Caco-2 (cell line): ENCODE measurements at regions not wholly inside any gene's neighbourhood (a gene's known extent, or its start where the extent isn't known, plus 50 kb on each side); places are given as distances from the start of the nearest gene placed in this dataset.

Experiments
- BruUV-seq: library from RNA; stranded (reverse); fragments of 400-500 nt; replicated peaks from 2 replicates; lab custom pipeline; 2021; lab: Mats Ljungman, UMichigan
- CTCF ChIA-PET: fragments of 300-600 bp; sonication (Branson Sonifier 250); formaldehyde crosslinking; loops from one replicate; lab custom pipeline; 2022; ENCODE audit warnings: antibody characterized with exemption; lab: Charles Lee
- POLR2A ChIA-PET: fragments of 300-600 bp; sonication (Branson Sonifier 250); formaldehyde crosslinking; loops from one replicate; lab custom pipeline; 2022; ENCODE audit warnings: antibody characterized with exemption; lab: Charles Lee
- DNase-seq, 2 experiments: peaks; one replicate each; pipeline versions ENCODE4 v3.0.0 to v3.0.0-alpha.2; 2020 to 2022
- H3K27me3 ChIP-seq: replicated peaks from 2 replicates; pipeline ENCODE4 v1.6.0; 2011; ENCODE audit warnings: low read length; ENCODE audit not compliant: control insufficient read depth, insufficient read depth
- H3K36me3 ChIP-seq: 2 replicates; pipeline ENCODE4 v1.5.1; 2011; ENCODE audit warnings: low read length; ENCODE audit not compliant: control insufficient read depth, insufficient read depth
- H3K4me1 ChIP-seq: fragments of 250-450 bp; sonication (Bioruptor Pico); 2 replicates; pipeline ENCODE4 v1.5.1; 2020; ENCODE audit warnings: mild to moderate bottlenecking
- H3K4me3 ChIP-seq: 2 replicates; pipeline ENCODE4 v1.5.1; 2011; ENCODE audit warnings: low read depth, mild to moderate bottlenecking, control low read depth, low read length
- H3K9me3 ChIP-seq: fragments of 250-450 bp; sonication (Bioruptor Pico); 2 replicates; pipeline ENCODE4 v1.5.1; 2020; ENCODE audit warnings: mild to moderate bottlenecking, moderate library complexity
- H3K27ac Mint-ChIP-seq: one replicate; pipeline ENCODE4 v1.8.0; 2022; ENCODE audit warnings: mixed read lengths; ENCODE audit not compliant: unreplicated experiment
- H3K27me3 Mint-ChIP-seq: one replicate; pipeline ENCODE4 v1.8.0; 2022; ENCODE audit warnings: mixed read lengths; ENCODE audit not compliant: insufficient read depth, unreplicated experiment
- H3K36me3 Mint-ChIP-seq: one replicate; pipeline ENCODE4 v1.8.0; 2022; ENCODE audit warnings: mild to moderate bottlenecking, mixed read lengths; ENCODE audit not compliant: insufficient read depth, unreplicated experiment
- H3K4me1 Mint-ChIP-seq: one replicate; pipeline ENCODE4 v1.8.0; 2022; ENCODE audit warnings: low read depth, mixed read lengths; ENCODE audit not compliant: unreplicated experiment
- H3K4me3 Mint-ChIP-seq: one replicate; pipeline ENCODE4 v1.8.0; 2022; ENCODE audit warnings: mild to moderate bottlenecking, moderate library complexity, mixed read lengths; ENCODE audit not compliant: unreplicated experiment
- H3K9me3 Mint-ChIP-seq: one replicate; pipeline ENCODE4 v1.8.0; 2022; ENCODE audit warnings: mixed read lengths; ENCODE audit not compliant: unreplicated experiment
- intact Hi-C: fragments of 100-400 bp; cut with micrococcal nuclease; formaldehyde crosslinking; loops from one replicate; pipeline ENCODE4 v1.10.0; 2022; ENCODE audit not compliant: unreplicated experiment
- TF ChIP-seq, protein P1 (sequence below), 2 experiments: fragments of 200-600 bp in 1 of 2; IDR thresholded peaks; 1 replicate in 1 of 2; 2 replicates in 1 of 2; pipeline versions ENCODE4 v1.5.1 to v1.8.0; 2011 to 2022; ENCODE audit warnings: antibody characterized with exemption in 1 of 2, control low read depth in 1 of 2, inconsistent platforms in 1 of 2, low read depth in 1 of 2, low read length in 1 of 2, mild to moderate bottlenecking in 1 of 2, moderate library complexity in 1 of 2; ENCODE audit not compliant: insufficient read depth in 1 of 2, severe bottlenecking in 1 of 2, unreplicated experiment in 1 of 2

DNA sequence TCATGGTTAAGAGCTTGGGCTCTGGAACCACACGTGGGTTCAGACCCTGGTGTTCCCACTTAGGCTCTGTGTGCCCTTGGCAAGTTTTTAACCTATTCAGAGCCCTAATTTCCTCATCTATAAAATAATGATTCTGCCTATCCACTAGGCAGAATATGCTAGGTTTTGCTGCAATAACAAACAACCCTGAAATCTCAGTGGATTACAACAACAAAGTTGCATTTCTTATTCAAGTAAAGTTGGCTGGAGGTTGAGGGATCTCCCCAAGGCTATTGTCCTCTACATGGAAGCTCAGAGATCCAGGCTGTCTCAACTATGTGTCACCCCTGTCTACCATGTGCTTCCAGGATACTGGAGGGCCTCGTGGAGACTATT, 275.4 kb upstream of the SIX2 start:
- no peaks in the 10 kb centered on the region for H3K27me3 ChIP-seq
- DNase-seq, result no peak
- no peaks in the 10 kb centered on the region for H3K27me3 Mint-ChIP-seq
- no peaks in the 10 kb centered on the region for H3K9me3 Mint-ChIP-seq
- intact Hi-C loops, result no loop called here
- H3K4me3 ChIP-seq, result no peak overlapping the region
- ChIA-PET POLR2A (no interaction called here), CTCF (no interaction called here)
- H3K9me3 ChIP-seq, result no peaks in the 10 kb centered on the region
- H3K4me1 Mint-ChIP-seq, result peaks cover 6% of the 10 kb centered on the region
- TF ChIP-seq, protein P1, sequence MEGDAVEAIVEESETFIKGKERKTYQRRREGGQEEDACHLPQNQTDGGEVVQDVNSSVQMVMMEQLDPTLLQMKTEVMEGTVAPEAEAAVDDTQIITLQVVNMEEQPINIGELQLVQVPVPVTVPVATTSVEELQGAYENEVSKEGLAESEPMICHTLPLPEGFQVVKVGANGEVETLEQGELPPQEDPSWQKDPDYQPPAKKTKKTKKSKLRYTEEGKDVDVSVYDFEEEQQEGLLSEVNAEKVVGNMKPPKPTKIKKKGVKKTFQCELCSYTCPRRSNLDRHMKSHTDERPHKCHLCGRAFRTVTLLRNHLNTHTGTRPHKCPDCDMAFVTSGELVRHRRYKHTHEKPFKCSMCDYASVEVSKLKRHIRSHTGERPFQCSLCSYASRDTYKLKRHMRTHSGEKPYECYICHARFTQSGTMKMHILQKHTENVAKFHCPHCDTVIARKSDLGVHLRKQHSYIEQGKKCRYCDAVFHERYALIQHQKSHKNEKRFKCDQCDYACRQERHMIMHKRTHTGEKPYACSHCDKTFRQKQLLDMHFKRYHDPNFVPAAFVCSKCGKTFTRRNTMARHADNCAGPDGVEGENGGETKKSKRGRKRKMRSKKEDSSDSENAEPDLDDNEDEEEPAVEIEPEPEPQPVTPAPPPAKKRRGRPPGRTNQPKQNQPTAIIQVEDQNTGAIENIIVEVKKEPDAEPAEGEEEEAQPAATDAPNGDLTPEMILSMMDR (IDR thresholded peaks at IDR 0.05; ENCODE audit: insufficient read depth in 1 of 2, low read depth in 1 of 2, low read length in 1 of 2, severe bottlenecking in 1 of 2, unreplicated experiment in 1 of 2), result no peak
- no peak overlapping the region for H3K4me3 Mint-ChIP-seq
- no peaks in the 10 kb centered on the region for H3K36me3 ChIP-seq
- H3K4me1 ChIP-seq, result peaks cover 4% of the 10 kb centered on the region; the same call in 1 of the 2 replicates
- no peaks in the 10 kb centered on the region for H3K36me3 Mint-ChIP-seq
- H3K27ac Mint-ChIP-seq, result no peak overlapping the region
- no TSS peak for BruUV-seq

DNA sequence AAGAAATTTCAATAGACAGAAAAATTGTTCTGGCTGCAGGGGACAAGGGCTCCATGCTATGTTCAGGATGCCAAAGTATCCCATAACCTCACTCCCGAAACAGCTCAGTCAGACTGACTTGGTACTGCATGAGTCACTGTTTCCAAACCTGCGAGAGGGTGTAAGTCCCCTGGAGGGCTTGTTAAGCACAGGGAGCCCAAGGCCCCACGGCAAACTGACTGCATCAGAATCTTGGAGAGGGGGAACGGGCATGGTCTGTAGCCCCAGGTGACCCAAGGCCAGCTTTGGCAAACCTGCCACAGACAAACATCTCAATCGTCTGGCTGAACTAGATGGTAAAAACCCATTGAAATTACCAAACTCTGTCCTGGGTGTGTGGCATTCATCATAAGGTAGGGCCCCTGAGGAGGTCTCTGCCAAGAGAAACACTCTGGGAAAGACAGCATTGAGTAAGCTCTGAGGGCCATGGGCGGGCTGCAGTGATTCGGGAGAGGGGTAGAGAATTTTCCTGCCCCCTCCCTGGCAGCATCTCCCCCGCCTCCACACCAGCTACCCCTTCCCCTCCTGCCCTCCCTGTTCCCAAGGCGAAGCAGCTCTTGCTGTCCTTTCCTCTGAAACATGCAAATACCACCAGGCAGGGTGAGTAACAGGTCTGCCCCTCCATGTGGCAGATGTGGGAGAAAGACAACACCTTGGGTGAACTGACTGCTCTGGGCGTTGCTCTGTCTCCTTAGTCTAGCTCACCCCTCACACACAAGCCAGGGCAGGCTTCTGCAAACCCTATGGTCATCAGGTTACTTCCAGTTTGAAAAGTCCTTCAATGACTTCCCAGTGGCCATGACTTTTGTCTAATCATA, 274.7 kb upstream of the SIX2 start:
- H3K36me3 ChIP-seq, result no peaks in the 10 kb centered on the region
- intact Hi-C loops, result no loop called here
- BruUV-seq, result no TSS peak
- Mint-ChIP-seq H3K4me3 (no peak overlapping the region), H3K27ac (no peak overlapping the region), H3K9me3 (no peaks in the 10 kb centered on the region), H3K36me3 (no peaks in the 10 kb centered on the region), H3K4me1 (peaks cover 6% of the 10 kb centered on the region), H3K27me3 (no peaks in the 10 kb centered on the region)
- DNase-seq, result no peak
- ChIA-PET POLR2A (no interaction called here), CTCF (no interaction called here)
- H3K27me3 ChIP-seq, result no peaks in the 10 kb centered on the region
- TF ChIP-seq, protein P1 (IDR thresholded peaks at IDR 0.05; ENCODE audit: insufficient read depth in 1 of 2, low read depth in 1 of 2, low read length in 1 of 2, severe bottlenecking in 1 of 2, unreplicated experiment in 1 of 2), result no peak
- H3K4me3 ChIP-seq, result no peak overlapping the region
- H3K9me3 ChIP-seq, result no peaks in the 10 kb centered on the region
- peaks cover 4% of the 10 kb centered on the region; the same call in 1 of the 2 replicates for H3K4me1 ChIP-seq

DNA sequence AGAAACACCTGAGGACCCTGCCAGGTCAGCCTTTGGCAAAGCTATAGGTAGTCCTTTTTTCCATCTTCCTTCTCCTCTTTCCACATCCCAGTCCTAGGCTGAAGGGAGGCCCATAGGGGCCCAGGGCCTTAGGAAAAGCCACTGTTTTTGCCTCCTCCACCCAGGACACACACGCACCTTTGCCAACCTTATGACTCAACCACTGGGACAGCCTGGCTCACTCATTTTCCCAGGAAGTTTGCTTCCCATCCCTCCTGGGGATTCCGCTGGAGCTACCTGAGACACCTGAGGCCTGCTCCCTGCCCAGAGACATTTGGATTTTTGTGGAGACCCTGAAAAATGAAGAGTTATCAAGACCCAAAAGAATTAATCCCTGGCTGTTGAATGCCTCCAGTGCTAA, 273.4 kb upstream of the SIX2 start:
- H3K4me3 Mint-ChIP-seq, result no peak overlapping the region
- ChIA-PET POLR2A (no interaction called here), CTCF (no interaction called here)
- Histone ChIP-seq H3K36me3 (no peaks in the 10 kb centered on the region), H3K27me3 (no peaks in the 10 kb centered on the region), H3K4me1 (peaks cover 5% of the 10 kb centered on the region), H3K9me3 (no peaks in the 10 kb centered on the region), H3K4me3 (no peak overlapping the region)
- H3K27ac Mint-ChIP-seq, result no peak overlapping the region
- intact Hi-C loops, result no loop called here
- H3K4me1 Mint-ChIP-seq, result peaks cover 6% of the 10 kb centered on the region
- H3K9me3 Mint-ChIP-seq, result no peaks in the 10 kb centered on the region
- TF ChIP-seq, protein P1 (IDR thresholded peaks at IDR 0.05; ENCODE audit: insufficient read depth in 1 of 2, low read depth in 1 of 2, low read length in 1 of 2, severe bottlenecking in 1 of 2, unreplicated experiment in 1 of 2), result no peak
- no TSS peak for BruUV-seq
- no peak for DNase-seq
- H3K36me3 Mint-ChIP-seq, result no peaks in the 10 kb centered on the region
- H3K27me3 Mint-ChIP-seq, result no peaks in the 10 kb centered on the region
